ENCODE measurements at regions not wholly inside any gene's neighbourhood (a gene's known extent, or its start where the extent isn't known, plus 50 kb on each side); places are given as distances from the start of the nearest gene placed in this dataset.
A peak's percentile ranks its signal among the peaks of the same experiment; 100 is the strongest.

GRCh38 chr13:74064805-74065312 lies 69.3 kb downstream of the KLF12 start:
- Mint-ChIP-seq H3K27me3 (no peaks in the 10 kb centered on the region), H3K9me3 (peaks cover 0 to 6% (median 0%) of the 10 kb centered on the region in 11 donors), H3K36me3 (peaks cover 7 to 37% (median 9%) of the 10 kb centered on the region in 5 donors), H3K27ac (peak overlapping the region in 4 of 9 donors; percentile 1 to 75 (median 35)), H3K4me3 (peak overlapping the region in 4 of 10 donors; percentile 1 to 29 (median 12)), H3K4me1 (peaks cover 59 to 100% (median 95%) of the 10 kb centered on the region in 7 donors)
- H3K27ac ChIP-seq (ENCODE audit: low read depth, low read length) = no peak overlapping the region
- POLR2A ChIA-PET = no interaction called here
- ATAC-seq (no peak), DNase-seq (no peak)
- no peak overlapping the region for H3K4me3 ChIP-seq (ENCODE audit: low read length)
- intact Hi-C loops (cut with micrococcal nuclease) = loop anchor here (5.0 kb wide), 3 partner anchors 38 to 313 kb away; no protein-coding TSS in a partner anchor
- no peaks in the 10 kb centered on the region for H3K27me3 ChIP-seq (ENCODE audit: control insufficient read depth in 2 of 2, insufficient read depth in 2 of 2, low read length in 2 of 2)
- no peaks in the 10 kb centered on the region for H3K9me3 ChIP-seq (ENCODE audit: control insufficient read depth in 2 of 3, low read length in 3 of 3)
- no peaks in the 10 kb centered on the region for H3K36me3 ChIP-seq (ENCODE audit: control insufficient read depth in 2 of 3, insufficient read depth in 3 of 3, low read length in 3 of 3)
- H3K4me1 ChIP-seq (ENCODE audit: control insufficient read depth in 2 of 2, insufficient read depth in 2 of 2, low read length in 2 of 2) = peaks cover 67 to 76% of the 10 kb centered on the region in 2 donors
- CTCF ChIA-PET = no interaction called here

GRCh38 chr13:74063533-74064100 lies 70.6 kb downstream of the KLF12 start:
- peaks cover 4 to 41% (median 12%) of the 10 kb centered on the region in 5 donors for H3K36me3 Mint-ChIP-seq

GRCh38 chr13:74062933-74063332 lies 71.3 kb downstream of the KLF12 start:
- Mint-ChIP-seq H3K36me3 (peaks cover 4 to 40% (median 12%) of the 10 kb centered on the region in 5 donors), H3K4me1 (peaks cover 50 to 95% (median 91%) of the 10 kb centered on the region in 7 donors), H3K27ac (peak overlapping the region; percentile 58 to 86 (median 81)), H3K9me3 (peaks cover 0 to 5% (median 0%) of the 10 kb centered on the region in 11 donors), H3K27me3 (no peaks in the 10 kb centered on the region), H3K4me3 (peak overlapping the region; percentile 26 to 80 (median 64))
- DNase-seq (peak in 1 of 9 donors; percentile 24), ATAC-seq (peak; percentile 5)
- Histone ChIP-seq H3K27ac (ENCODE audit: low read depth, low read length) (no peak overlapping the region), H3K27me3 (ENCODE audit: control insufficient read depth in 2 of 2, insufficient read depth in 2 of 2, low read length in 2 of 2) (no peaks in the 10 kb centered on the region), H3K4me3 (ENCODE audit: low read length) (no peak overlapping the region), H3K36me3 (ENCODE audit: control insufficient read depth in 2 of 3, insufficient read depth in 3 of 3, low read length in 3 of 3) (no peaks in the 10 kb centered on the region), H3K9me3 (ENCODE audit: control insufficient read depth in 2 of 3, low read length in 3 of 3) (no peaks in the 10 kb centered on the region), H3K4me1 (ENCODE audit: control insufficient read depth in 2 of 2, insufficient read depth in 2 of 2, low read length in 2 of 2) (peaks cover 52 to 73% of the 10 kb centered on the region in 2 donors)
- ChIA-PET CTCF (interaction anchor here (0.9 to 2.4 kb wide), 3 partner anchors 31 to 224 kb away, joined by 3 to 11 read pairs (median 3); no protein-coding TSS in a partner anchor), POLR2A (interaction anchor here (0.6 to 2.9 kb wide), 9 partner anchors 10 to 314 kb away, joined by 3 to 28 read pairs (median 3); partner anchors contain the start of gene KLF12)
- intact Hi-C loops (cut with micrococcal nuclease) = loop anchor here (1.0 to 5.0 kb wide), 11 partner anchors 7 to 311 kb away; no protein-coding TSS in a partner anchor

More at GRCh38 chr13:74063533-74064100, 70.6 kb downstream of the KLF12 start:
- Mint-ChIP-seq H3K27ac (peak overlapping the region in 7 of 9 donors; percentile 17 to 86 (median 76)), H3K27me3 (no peaks in the 10 kb centered on the region), H3K4me1 (peaks cover 53 to 100% (median 95%) of the 10 kb centered on the region in 7 donors), H3K9me3 (peaks cover 0 to 5% (median 0%) of the 10 kb centered on the region in 11 donors), H3K4me3 (peak overlapping the region in 6 of 10 donors; percentile 56 to 80 (median 66))
- ChIA-PET POLR2A (interaction anchor here (0.6 to 2.9 kb wide), 5 partner anchors 16 to 314 kb away, joined by 3 to 28 read pairs (median 3); partner anchors contain the start of gene KLF12), CTCF (interaction anchor here (0.6 to 2.4 kb wide), 3 partner anchors 39 to 248 kb away, joined by 3 to 11 read pairs (median 3); no protein-coding TSS in a partner anchor)
- Histone ChIP-seq H3K27ac (ENCODE audit: low read depth, low read length) (no peak overlapping the region), H3K4me1 (ENCODE audit: control insufficient read depth in 2 of 2, insufficient read depth in 2 of 2, low read length in 2 of 2) (peaks cover 54 to 71% of the 10 kb centered on the region in 2 donors), H3K36me3 (ENCODE audit: control insufficient read depth in 2 of 3, insufficient read depth in 3 of 3, low read length in 3 of 3) (no peaks in the 10 kb centered on the region), H3K9me3 (ENCODE audit: control insufficient read depth in 2 of 3, low read length in 3 of 3) (no peaks in the 10 kb centered on the region), H3K4me3 (ENCODE audit: low read length) (no peak overlapping the region), H3K27me3 (ENCODE audit: control insufficient read depth in 2 of 2, insufficient read depth in 2 of 2, low read length in 2 of 2) (no peaks in the 10 kb centered on the region)
- ATAC-seq = no peak
- intact Hi-C loops (cut with micrococcal nuclease) = loop anchor here (2.0 to 5.0 kb wide), 7 partner anchors 17 to 311 kb away; no protein-coding TSS in a partner anchor
- DNase-seq = no peak

- intact Hi-C loops (cut with micrococcal nuclease) = loop anchor here (1.0 to 5.0 kb wide), 11 partner anchors 8 to 310 kb away; no protein-coding TSS in a partner anchor
- H3K27ac Mint-ChIP-seq = peak overlapping the region; percentile 5 to 86 (median 72)
- H3K9me3 Mint-ChIP-seq = peaks cover 0 to 5% (median 0%) of the 10 kb centered on the region in 11 donors
- Histone ChIP-seq H3K36me3 (ENCODE audit: control insufficient read depth in 2 of 3, insufficient read depth in 3 of 3, low read length in 3 of 3) (no peaks in the 10 kb centered on the region), H3K9me3 (ENCODE audit: control insufficient read depth in 2 of 3, low read length in 3 of 3) (no peaks in the 10 kb centered on the region), H3K27ac (ENCODE audit: low read depth, low read length) (peak overlapping the region; percentile 42), H3K27me3 (ENCODE audit: control insufficient read depth in 2 of 2, insufficient read depth in 2 of 2, low read length in 2 of 2) (no peaks in the 10 kb centered on the region), H3K4me1 (ENCODE audit: control insufficient read depth in 2 of 2, insufficient read depth in 2 of 2, low read length in 2 of 2) (peaks cover 47 to 74% of the 10 kb centered on the region in 2 donors), H3K4me3 (ENCODE audit: low read length) (peak overlapping the region; percentile 2)
- H3K4me1 Mint-ChIP-seq = peaks cover 50 to 95% (median 90%) of the 10 kb centered on the region in 7 donors
- POLR2A ChIA-PET = interaction anchor here (0.5 to 2.9 kb wide), 18 partner anchors 8 to 347 kb away, joined by 3 to 28 read pairs (median 3); partner anchors contain the start of gene KLF12
- H3K36me3 Mint-ChIP-seq = peaks cover 4 to 42% (median 16%) of the 10 kb centered on the region in 5 donors
- CTCF ChIA-PET = interaction anchor here (0.9 to 2.4 kb wide), 4 partner anchors 8 to 225 kb away, joined by 3 to 11 read pairs (median 4); no protein-coding TSS in a partner anchor
- H3K4me3 Mint-ChIP-seq = peak overlapping the region; percentile 1 to 80 (median 60)
- DNase-seq (peak in 7 of 9 donors; percentile 41 to 72 (median 63)), ATAC-seq (peak; percentile 86)
- H3K27me3 Mint-ChIP-seq = no peaks in the 10 kb centered on the region
These were observed 72.1 kb downstream of the KLF12 start for GRCh38 chr13:74061926-74062595.

- Mint-ChIP-seq H3K27ac (peak overlapping the region in 7 of 9 donors; percentile 1 to 78 (median 33)), H3K36me3 (peaks cover 0 to 37% (median 18%) of the 10 kb centered on the region in 5 donors), H3K4me3 (peak overlapping the region in 7 of 10 donors; percentile 3 to 52 (median 41)), H3K4me1 (peaks cover 48 to 94% (median 92%) of the 10 kb centered on the region in 7 donors), H3K27me3 (no peaks in the 10 kb centered on the region), H3K9me3 (peaks cover 0 to 7% (median 0%) of the 10 kb centered on the region in 11 donors)
- POLR2A ChIA-PET = interaction anchor here (0.8 to 3.1 kb wide), 5 partner anchors 10 to 76 kb away, joined by 3 to 11 read pairs (median 4); partner anchors contain the start of gene KLF12
- H3K36me3 ChIP-seq (ENCODE audit: control insufficient read depth in 2 of 3, insufficient read depth in 3 of 3, low read length in 3 of 3) = no peaks in the 10 kb centered on the region
- ATAC-seq (no peak), DNase-seq (no peak)
- CTCF ChIA-PET = interaction anchor here (1.2 kb wide), 1 partner anchor 11 kb away, joined by 6 read pairs; no protein-coding TSS in a partner anchor
- H3K27me3 ChIP-seq (ENCODE audit: control insufficient read depth in 2 of 2, insufficient read depth in 2 of 2, low read length in 2 of 2) = no peaks in the 10 kb centered on the region
- H3K27ac ChIP-seq (ENCODE audit: low read depth, low read length) = no peak overlapping the region
- H3K4me1 ChIP-seq (ENCODE audit: control insufficient read depth in 2 of 2, insufficient read depth in 2 of 2, low read length in 2 of 2) = peaks cover 39 to 53% of the 10 kb centered on the region in 2 donors
- no peak overlapping the region for H3K4me3 ChIP-seq (ENCODE audit: low read length)
- no peaks in the 10 kb centered on the region for H3K9me3 ChIP-seq (ENCODE audit: control insufficient read depth in 2 of 3, low read length in 3 of 3)
- intact Hi-C loops (cut with micrococcal nuclease) = no loop called here
These were observed 77.2 kb downstream of the KLF12 start for GRCh38 chr13:74056801-74057542.

Measured in naive thymus-derived CD4-positive, alpha-beta T cell (primary cell).